Right lobe of liver (tissue), 4 donors: ENCODE measurements at regions not wholly inside any gene's neighbourhood (a gene's known extent, or its start where the extent isn't known, plus 50 kb on each side); places are given as distances from the start of the nearest gene placed in this dataset.

Experiments used
- CTCF ChIP-seq, 4 donors: fragments of 200-600 bp in 3 of 4; fragments of 450-650 bp in 1 of 4; IDR thresholded peaks; one replicate each; pipeline versions ENCODE4 v1.5.1 to v1.8.0; 2016 to 2022; ENCODE audit warnings: antibody characterized with exemption in 4 of 4, mild to moderate bottlenecking in 2 of 4
- POLR2A ChIP-seq: fragments of 450-650 bp; IDR thresholded peaks from one replicate; pipeline ENCODE4 v1.6.1; 2017; ENCODE audit warnings: antibody characterized with exemption, mild to moderate bottlenecking
- donor health status: DM: no; HTN: no; CAD: no.
- donor health status: DM: no; HTN: no; CAD: no.
- donor health status: DM: no; HTN: yes; CAD: no.

GRCh38 chrY:7358103-7358752, 446.7 kb upstream of the AMELY start:
- no peak for TF ChIP-seq CTCF (IDR thresholded peaks at IDR 0.05)
- TF ChIP-seq POLR2A = no peak
